Esophagus squamous epithelium (tissue), 4 donors: ENCODE measurements at regions not wholly inside any gene's neighbourhood (a gene's known extent, or its start where the extent isn't known, plus 50 kb on each side); places are given as distances from the start of the nearest gene placed in this dataset.

Experiments
- POLR2A ChIP-seq, 4 donors: fragments of 450-650 bp; IDR thresholded peaks; one replicate each; pipeline ENCODE4 v1.6.1; 2017; ENCODE audit warnings: antibody characterized with exemption in 4 of 4, mild to moderate bottlenecking in 4 of 4, moderate library complexity in 3 of 4
- TF ChIP-seq, protein P1 (sequence below), 6 experiments: fragments of 450-650 bp in 4 of 6; fragments of 200-600 bp in 2 of 6; sonication (generic) in 2 of 6; IDR thresholded peaks; one replicate each; pipeline ENCODE4 v1.5.1; 2016 to 2019; ENCODE audit warnings: antibody characterized with exemption in 6 of 6, mild to moderate bottlenecking in 4 of 6, moderate library complexity in 4 of 6

DNA sequence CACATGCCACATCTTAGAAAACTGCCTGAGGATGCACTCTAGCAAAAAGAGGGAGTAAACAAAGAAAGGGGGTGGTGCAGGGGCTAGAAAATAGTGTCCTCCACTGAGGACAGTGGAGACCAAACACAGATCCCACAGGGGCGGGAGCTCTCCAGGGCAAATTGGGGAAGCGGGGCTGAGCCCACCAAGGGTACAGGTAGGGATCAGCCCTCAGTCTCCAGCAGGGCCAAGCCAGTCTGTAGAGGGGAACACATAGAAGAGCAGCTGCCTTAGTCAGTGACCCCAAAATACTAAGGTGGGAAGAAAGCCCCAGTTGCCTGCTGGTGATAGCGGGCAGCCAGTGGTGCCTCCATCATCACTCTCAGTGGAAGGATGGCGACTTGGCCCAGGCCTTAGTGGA, 134.0 kb downstream of the ATPSCKMT start:
- TF ChIP-seq, protein P1, sequence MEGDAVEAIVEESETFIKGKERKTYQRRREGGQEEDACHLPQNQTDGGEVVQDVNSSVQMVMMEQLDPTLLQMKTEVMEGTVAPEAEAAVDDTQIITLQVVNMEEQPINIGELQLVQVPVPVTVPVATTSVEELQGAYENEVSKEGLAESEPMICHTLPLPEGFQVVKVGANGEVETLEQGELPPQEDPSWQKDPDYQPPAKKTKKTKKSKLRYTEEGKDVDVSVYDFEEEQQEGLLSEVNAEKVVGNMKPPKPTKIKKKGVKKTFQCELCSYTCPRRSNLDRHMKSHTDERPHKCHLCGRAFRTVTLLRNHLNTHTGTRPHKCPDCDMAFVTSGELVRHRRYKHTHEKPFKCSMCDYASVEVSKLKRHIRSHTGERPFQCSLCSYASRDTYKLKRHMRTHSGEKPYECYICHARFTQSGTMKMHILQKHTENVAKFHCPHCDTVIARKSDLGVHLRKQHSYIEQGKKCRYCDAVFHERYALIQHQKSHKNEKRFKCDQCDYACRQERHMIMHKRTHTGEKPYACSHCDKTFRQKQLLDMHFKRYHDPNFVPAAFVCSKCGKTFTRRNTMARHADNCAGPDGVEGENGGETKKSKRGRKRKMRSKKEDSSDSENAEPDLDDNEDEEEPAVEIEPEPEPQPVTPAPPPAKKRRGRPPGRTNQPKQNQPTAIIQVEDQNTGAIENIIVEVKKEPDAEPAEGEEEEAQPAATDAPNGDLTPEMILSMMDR (IDR thresholded peaks at IDR 0.05) = no peak
- TF ChIP-seq POLR2A (IDR thresholded peaks at IDR 0.05) = no peak
